ENCODE measurements at regions not wholly inside any gene's neighbourhood (a gene's known extent, or its start where the extent isn't known, plus 50 kb on each side); places are given as distances from the start of the nearest gene placed in this dataset.
"Not testable (repeated sequence)": the region's sequence is repeated elsewhere in the genome, so short reads cannot be mapped to it uniquely, and the experiment has no call there.

GRCh38 chr2:52629531-52629930 lies 1138.1 kb upstream of the CHAC2 start:
- no peak for DNase-seq

GRCh38 chr2:52622266-52622665 lies 1145.3 kb upstream of the CHAC2 start:
- DNase-seq, result no peak

- no peak for DNase-seq
These were observed 1154.5 kb upstream of the CHAC2 start for GRCh38 chr2:52613064-52613463.

- no peak for DNase-seq
These were observed 1155.8 kb upstream of the CHAC2 start for GRCh38 chr2:52611759-52612158.

GRCh38 chr2:52608030-52608429 lies 1159.6 kb upstream of the CHAC2 start:
- no peak for DNase-seq

- no peak for DNase-seq
These were observed 1170.3 kb upstream of the CHAC2 start for GRCh38 chr2:52597346-52597745.

- DNase-seq, result no peak
These were observed 1173.6 kb upstream of the CHAC2 start for GRCh38 chr2:52594026-52594425.

GRCh38 chr2:52584071-52584470 lies 1183.5 kb upstream of the CHAC2 start:
- not testable (repeated sequence) for DNase-seq

GRCh38 chr2:52572469-52572894 lies 1195.1 kb upstream of the CHAC2 start:
- DNase-seq, result no peak

- DNase-seq, result no peak
These were observed 1195.9 kb upstream of the CHAC2 start for GRCh38 chr2:52571380-52572347.

- DNase-seq, result no peak
These were observed 1196.9 kb upstream of the CHAC2 start for GRCh38 chr2:52570716-52571115.

- no peak for DNase-seq
These were observed 1204.5 kb upstream of the CHAC2 start for GRCh38 chr2:52563151-52563550.

GRCh38 chr2:52558265-52558664 lies 1209.3 kb upstream of the CHAC2 start:
- DNase-seq, result no peak

- DNase-seq, result no peak
These were observed 1225.3 kb upstream of the CHAC2 start for GRCh38 chr2:52542297-52542696.

- no peak for DNase-seq
These were observed 1228.3 kb upstream of the CHAC2 start for GRCh38 chr2:52539026-52539970.

- no peak for DNase-seq
These were observed 1230.0 kb upstream of the CHAC2 start for GRCh38 chr2:52537588-52537987.

GRCh38 chr2:52536929-52537460 lies 1230.6 kb upstream of the CHAC2 start:
- DNase-seq, result no peak

GRCh38 chr2:52532956-52533355 lies 1234.6 kb upstream of the CHAC2 start:
- DNase-seq, result no peak

- no peak for DNase-seq
These were observed 1240.9 kb upstream of the CHAC2 start for GRCh38 chr2:52526735-52527134.

GRCh38 chr2:52520644-52521043 lies 1247.0 kb upstream of the CHAC2 start:
- DNase-seq, result no peak

GRCh38 chr2:52518678-52519077 lies 1248.9 kb upstream of the CHAC2 start:
- no peak for DNase-seq

- no peak for DNase-seq
These were observed 1254.8 kb upstream of the CHAC2 start for GRCh38 chr2:52512760-52513159.

- no peak for DNase-seq
These were observed 1257.2 kb upstream of the CHAC2 start for GRCh38 chr2:52510432-52510831.

Measured in activated naive CD4-positive, alpha-beta T cell treated with Interleukin-2 at 50 U/mL for 16 hours (primary cell).